KG1 (cell line): ENCODE measurements at regions not wholly inside any gene's neighbourhood (a gene's known extent, or its start where the extent isn't known, plus 50 kb on each side); places are given as distances from the start of the nearest gene placed in this dataset.
A peak's percentile ranks its signal among the peaks of the same experiment; 100 is the strongest.
"Not testable (repeated sequence)": the region's sequence is repeated elsewhere in the genome, so short reads cannot be mapped to it uniquely, and the experiment has no call there.

Source experiments
- DNase-seq: peaks from one replicate; lab custom pipeline; 2025; lab: John Stamatoyannopoulos, UW

GRCh38 chr10:128178302-128178958 lies 52.2 kb upstream of the MKI67 start:
- DNase-seq, result no peak

- DNase-seq, result peak; percentile 59
Observed at GRCh38 chr10:128180843-128181242, 54.6 kb upstream of the MKI67 start.

- DNase-seq, result no peak
Observed at GRCh38 chr10:128185627-128186026, 59.4 kb upstream of the MKI67 start.

- no peak for DNase-seq
Observed at GRCh38 chr10:128186959-128187787, 61.0 kb upstream of the MKI67 start.

- no peak for DNase-seq
Observed at GRCh38 chr10:128187788-128188185, 61.6 kb upstream of the MKI67 start.

- no peak for DNase-seq
Observed at GRCh38 chr10:128189176-128189575, 63.0 kb upstream of the MKI67 start.

GRCh38 chr10:128191847-128192246 lies 65.6 kb upstream of the MKI67 start:
- DNase-seq, result no peak

- not testable (repeated sequence) for DNase-seq
Observed at GRCh38 chr10:128201826-128202225, 75.6 kb upstream of the MKI67 start.

- DNase-seq, result no peak
Observed at GRCh38 chr10:128203028-128203427, 76.8 kb upstream of the MKI67 start.

- DNase-seq, result not testable (repeated sequence)
Observed at GRCh38 chr10:128205591-128205990, 79.4 kb upstream of the MKI67 start.

- no peak for DNase-seq
Observed at GRCh38 chr10:128206676-128207075, 80.5 kb upstream of the MKI67 start.

GRCh38 chr10:128209862-128210214 lies 83.6 kb upstream of the MKI67 start:
- no peak for DNase-seq

GRCh38 chr10:128210215-128211063 lies 84.2 kb upstream of the MKI67 start:
- DNase-seq, result no peak

GRCh38 chr10:128211064-128211504 lies 84.9 kb upstream of the MKI67 start:
- DNase-seq, result no peak

GRCh38 chr10:128211953-128212727 lies 85.9 kb upstream of the MKI67 start:
- peak; percentile 71 for DNase-seq

- DNase-seq, result no peak
Observed at GRCh38 chr10:128213156-128213555, 86.9 kb upstream of the MKI67 start.

GRCh38 chr10:128215733-128216132 lies 89.5 kb upstream of the MKI67 start:
- no peak for DNase-seq

- DNase-seq, result no peak
Observed at GRCh38 chr10:128217136-128217535, 90.9 kb upstream of the MKI67 start.

- DNase-seq, result no peak
Observed at GRCh38 chr10:128218161-128218560, 91.9 kb upstream of the MKI67 start.

GRCh38 chr10:128219295-128219694 lies 93.1 kb upstream of the MKI67 start:
- DNase-seq, result no peak

GRCh38 chr10:128220021-128220420 lies 93.8 kb upstream of the MKI67 start:
- no peak for DNase-seq

GRCh38 chr10:128221117-128221516 lies 94.9 kb upstream of the MKI67 start:
- peak; percentile 32 for DNase-seq
